RWPE2 (cell line): ENCODE measurements at regions not wholly inside any gene's neighbourhood (a gene's known extent, or its start where the extent isn't known, plus 50 kb on each side); places are given as distances from the start of the nearest gene placed in this dataset.

Experiments
- ATAC-seq: fragments of 200-7000 bp; cut with Tn5 transposase; 3 replicates; pipeline ENCODE4 v1.9.1; 2021; ENCODE audit warnings: low read depth
- DNase-seq: peaks from one replicate; pipeline ENCODE4 v3.0.0-alpha.2; 2020; ENCODE audit warnings: low spot score
- H3K27ac ChIP-seq: fragments of 450-650 bp; 2 replicates; pipeline ENCODE4 v1.5.1; 2017; ENCODE audit warnings: mild to moderate bottlenecking; ENCODE audit not compliant: poor library complexity, severe bottlenecking
- H3K27me3 ChIP-seq: fragments of 250-450 bp; sonication (Bioruptor Pico); 2 replicates; pipeline ENCODE4 v1.5.1; 2021; ENCODE audit warnings: mild to moderate bottlenecking, moderate library complexity; ENCODE audit not compliant: insufficient read depth, poor library complexity, severe bottlenecking
- H3K36me3 ChIP-seq: fragments of 250-450 bp; sonication (Bioruptor Pico); 2 replicates; pipeline ENCODE4 v1.5.1; 2020; ENCODE audit warnings: low read depth, mild to moderate bottlenecking, moderate library complexity
- H3K4me1 ChIP-seq: fragments of 250-450 bp; sonication (Bioruptor Pico); 2 replicates; pipeline ENCODE4 v1.5.1; 2021; ENCODE audit warnings: mild to moderate bottlenecking, moderate library complexity; ENCODE audit not compliant: insufficient read depth, poor library complexity, severe bottlenecking
- H3K4me3 ChIP-seq: fragments of 250-450 bp; sonication (Bioruptor Pico); 2 replicates; pipeline ENCODE4 v1.5.1; 2021; ENCODE audit warnings: mild to moderate bottlenecking, moderate library complexity; ENCODE audit not compliant: severe bottlenecking
- H3K9me3 ChIP-seq: fragments of 250-450 bp; sonication (Bioruptor Pico); 2 replicates; pipeline ENCODE4 v1.5.1; 2021; ENCODE audit warnings: mild to moderate bottlenecking, moderate library complexity; ENCODE audit not compliant: severe bottlenecking
- CTCF ChIP-seq: fragments of 450-650 bp; IDR thresholded peaks from one replicate; pipeline ENCODE4 v1.5.1; 2017; ENCODE audit warnings: mild to moderate bottlenecking, moderate library complexity; ENCODE audit not compliant: poor library complexity, severe bottlenecking

DNA sequence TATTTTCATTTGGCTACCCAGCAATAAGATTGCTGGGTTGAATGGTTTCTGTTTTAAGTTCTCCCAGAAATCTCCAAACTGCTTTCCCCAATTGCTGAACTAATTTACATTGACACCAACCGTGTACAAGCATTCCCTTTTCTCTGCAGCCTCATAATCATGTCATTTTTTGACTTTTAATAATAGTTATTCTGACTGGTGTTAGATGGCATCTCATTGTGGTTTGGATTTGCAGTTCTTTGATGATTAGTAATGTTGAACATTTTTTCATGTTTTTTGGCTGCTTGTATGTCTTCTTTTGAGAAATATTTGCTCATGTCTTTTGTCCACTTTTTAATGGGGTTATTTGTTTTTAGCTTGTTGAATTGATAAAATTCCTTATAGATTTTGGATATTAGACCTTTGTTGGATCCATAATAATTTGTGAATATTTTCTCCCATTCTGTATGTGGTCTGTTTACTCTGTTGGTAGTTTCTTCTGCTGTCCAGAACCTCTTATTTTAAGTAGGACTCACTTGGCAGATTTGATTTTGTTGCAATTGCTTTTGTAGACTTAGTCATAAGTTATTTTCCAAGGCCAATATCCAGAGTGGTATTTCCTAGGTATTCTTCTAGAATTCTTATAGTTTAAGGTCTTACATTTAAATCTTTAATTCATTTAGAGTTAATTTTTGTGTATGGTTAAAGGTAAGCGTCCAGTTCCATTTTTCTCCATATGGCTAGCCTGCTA, 793.7 kb downstream of the BRINP1 start:
- H3K27me3 ChIP-seq = no peaks in the 10 kb centered on the region
- TF ChIP-seq CTCF = no peak
- DNase-seq = no peak
- H3K4me3 ChIP-seq = no peak overlapping the region
- peak overlapping the region; percentile 88 for H3K27ac ChIP-seq
- ATAC-seq = no peak
- peaks cover 2% of the 10 kb centered on the region for H3K9me3 ChIP-seq
- no peaks in the 10 kb centered on the region for H3K36me3 ChIP-seq
- peaks cover 17% of the 10 kb centered on the region for H3K4me1 ChIP-seq

- no peak overlapping the region for H3K4me3 ChIP-seq
- H3K27me3 ChIP-seq = no peaks in the 10 kb centered on the region
- H3K4me1 ChIP-seq = peaks cover 17% of the 10 kb centered on the region
- H3K36me3 ChIP-seq = no peaks in the 10 kb centered on the region
- peaks cover 2% of the 10 kb centered on the region for H3K9me3 ChIP-seq
- TF ChIP-seq CTCF = no peak
- no peak for DNase-seq
- H3K27ac ChIP-seq = peak overlapping the region; percentile 88
- ATAC-seq = peak; percentile 81; the same call in 2 of the 3 replicates
Measured at GRCh38 chr9:118577121-118577520, 792.1 kb downstream of the BRINP1 start.

DNA sequence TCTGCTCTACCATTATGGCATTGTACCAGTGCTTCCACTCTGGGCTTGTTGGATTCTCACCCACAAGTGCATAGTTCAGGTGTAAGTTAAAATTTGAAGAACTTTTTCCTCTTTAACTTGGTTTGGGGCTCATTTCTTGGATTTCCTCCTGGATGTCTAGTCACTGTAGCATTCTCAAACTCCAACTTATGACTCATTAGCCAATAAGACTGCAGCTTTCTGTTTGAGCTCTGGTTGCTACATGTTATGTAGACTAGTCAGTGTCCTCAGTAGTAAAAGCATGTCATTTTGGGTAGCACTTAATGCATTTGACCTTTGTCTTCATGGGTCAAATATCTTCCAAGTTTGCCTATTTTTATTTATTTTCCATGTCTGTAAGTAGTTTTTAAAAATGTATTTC, 790.8 kb downstream of the BRINP1 start:
- no peak overlapping the region for H3K4me3 ChIP-seq
- H3K9me3 ChIP-seq = peaks cover under 1% of the 10 kb centered on the region
- TF ChIP-seq CTCF = no peak
- peak; percentile 54; the same call in 1 of the 3 replicates for ATAC-seq
- H3K27ac ChIP-seq = peak overlapping the region; percentile 88
- DNase-seq = no peak
- H3K27me3 ChIP-seq = no peaks in the 10 kb centered on the region
- peaks cover 17% of the 10 kb centered on the region for H3K4me1 ChIP-seq
- no peaks in the 10 kb centered on the region for H3K36me3 ChIP-seq

GRCh38 chr9:118583414-118583813, 785.8 kb downstream of the BRINP1 start:
- Histone ChIP-seq H3K4me1 (no peaks in the 10 kb centered on the region), H3K36me3 (no peaks in the 10 kb centered on the region), H3K9me3 (no peaks in the 10 kb centered on the region), H3K27me3 (no peaks in the 10 kb centered on the region), H3K27ac (no peak overlapping the region), H3K4me3 (no peak overlapping the region)
- ATAC-seq = no peak
- TF ChIP-seq CTCF = no peak
- no peak for DNase-seq

GRCh38 chr9:118586978-118587377, 782.3 kb downstream of the BRINP1 start:
- Histone ChIP-seq H3K36me3 (no peaks in the 10 kb centered on the region), H3K27ac (no peak overlapping the region), H3K4me3 (no peak overlapping the region), H3K4me1 (no peaks in the 10 kb centered on the region), H3K9me3 (no peaks in the 10 kb centered on the region), H3K27me3 (no peaks in the 10 kb centered on the region)
- no peak for TF ChIP-seq CTCF
- DNase-seq (no peak), ATAC-seq (no peak)
